Activated naive CD4-positive, alpha-beta T cell treated with anti-CD3 and anti-CD28 coated beads, Interleukin-2, amount 50 U/mL, for 24 hours (primary cell): ENCODE measurements at regions not wholly inside any gene's neighbourhood (a gene's known extent, or its start where the extent isn't known, plus 50 kb on each side); places are given as distances from the start of the nearest gene placed in this dataset.

Source experiments
- H3K27ac Mint-ChIP-seq: one replicate; pipeline ENCODE4 v1.8.0; 2021; ENCODE audit warnings: mild to moderate bottlenecking, mixed read lengths
- H3K27me3 Mint-ChIP-seq: one replicate; pipeline ENCODE4 v1.8.0; 2021; ENCODE audit warnings: mixed read lengths
- H3K36me3 Mint-ChIP-seq: one replicate; pipeline ENCODE4 v1.8.0; 2021; ENCODE audit warnings: mixed read lengths
- H3K4me1 Mint-ChIP-seq: one replicate; pipeline ENCODE4 v1.8.0; 2021; ENCODE audit warnings: mixed read lengths
- H3K4me3 Mint-ChIP-seq: one replicate; pipeline ENCODE4 v1.8.0; 2021; ENCODE audit warnings: mild to moderate bottlenecking, mixed read lengths
- H3K9me3 Mint-ChIP-seq: one replicate; pipeline ENCODE4 v1.8.0; 2021; ENCODE audit warnings: mixed read lengths

DNA sequence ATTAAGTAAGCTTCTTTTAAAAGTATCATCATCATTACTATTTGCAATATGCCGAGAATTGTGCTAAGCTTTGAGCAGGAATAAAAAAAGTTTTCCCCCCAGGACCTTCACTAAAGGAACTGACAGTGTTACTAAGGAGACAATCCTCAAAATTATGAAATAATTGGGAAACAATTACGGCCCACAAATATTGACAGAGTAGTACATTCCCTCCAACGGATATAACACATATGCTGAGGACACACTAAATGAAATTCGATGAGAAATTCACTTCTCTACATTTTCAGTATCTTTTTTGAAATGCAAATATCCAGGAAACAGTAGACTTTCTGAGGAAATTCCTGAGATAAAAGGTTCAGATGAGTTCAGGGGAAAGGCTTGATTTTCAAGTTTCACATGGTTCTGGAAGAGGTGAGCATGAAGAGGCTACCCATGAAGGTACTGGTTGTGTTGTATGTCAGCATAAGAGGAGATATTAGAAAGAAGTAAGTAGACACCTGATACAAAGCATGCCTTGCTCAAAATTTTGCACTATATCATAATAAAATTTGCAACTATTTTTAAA lies 171.2 kb upstream of the NR5A2 start:
- peaks cover 12% of the 10 kb centered on the region for H3K27me3 Mint-ChIP-seq
- H3K9me3 Mint-ChIP-seq: no peaks in the 10 kb centered on the region

DNA sequence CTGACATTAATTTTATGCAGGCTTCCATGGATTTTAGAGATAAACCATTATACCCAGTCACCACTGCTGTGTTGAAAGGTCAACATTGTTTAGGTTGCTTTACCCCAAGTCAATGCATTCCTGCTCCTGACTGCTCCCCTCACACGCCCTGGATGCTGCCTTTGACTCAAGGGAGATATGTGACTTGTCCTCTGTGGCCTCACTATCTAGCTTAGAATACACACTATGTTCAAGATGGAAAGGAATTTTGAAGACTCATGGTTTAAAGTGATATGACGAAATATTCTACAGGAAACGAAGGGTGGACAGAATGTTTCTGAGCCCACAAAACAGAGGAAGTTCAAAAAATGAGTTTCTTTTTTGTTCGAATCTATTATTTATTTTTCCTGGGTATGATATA lies 170.4 kb upstream of the NR5A2 start:
- Mint-ChIP-seq H3K27me3 (peaks cover 12% of the 10 kb centered on the region), H3K9me3 (no peaks in the 10 kb centered on the region), H3K27ac (no peak overlapping the region), H3K36me3 (no peaks in the 10 kb centered on the region), H3K4me3 (no peak overlapping the region), H3K4me1 (peaks cover 5% of the 10 kb centered on the region)

More for the DNA sequence above, 171.2 kb upstream of the NR5A2 start:
- Mint-ChIP-seq H3K4me3 (no peak overlapping the region), H3K4me1 (peaks cover 5% of the 10 kb centered on the region), H3K27ac (no peak overlapping the region), H3K36me3 (no peaks in the 10 kb centered on the region)

GRCh38 chr1:199857516-199857915 lies 170.0 kb upstream of the NR5A2 start:
- Mint-ChIP-seq H3K27me3 (peaks cover 12% of the 10 kb centered on the region), H3K36me3 (no peaks in the 10 kb centered on the region), H3K4me3 (no peak overlapping the region), H3K9me3 (no peaks in the 10 kb centered on the region), H3K27ac (no peak overlapping the region), H3K4me1 (peaks cover 5% of the 10 kb centered on the region)

DNA sequence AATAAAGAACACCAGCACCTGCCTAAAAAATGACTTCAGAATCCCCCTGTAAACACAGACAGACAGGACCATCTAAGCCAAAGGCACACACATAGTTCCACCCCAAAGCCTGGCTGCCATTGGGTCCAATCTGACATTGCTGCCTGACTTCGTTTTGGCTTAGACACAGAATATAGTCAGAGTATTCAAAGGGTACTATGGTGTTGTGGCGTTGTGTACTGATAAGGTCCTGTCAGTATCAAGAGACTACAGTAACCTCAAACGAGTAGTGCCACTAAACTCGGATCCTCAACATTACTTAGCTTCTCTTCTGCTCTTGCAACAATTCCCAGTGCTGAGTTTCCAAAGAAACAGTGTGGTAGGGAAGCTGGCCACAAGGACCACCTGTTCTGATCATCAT lies 169.3 kb upstream of the NR5A2 start:
- Mint-ChIP-seq H3K27ac (no peak overlapping the region), H3K4me1 (peaks cover 5% of the 10 kb centered on the region), H3K4me3 (no peak overlapping the region), H3K36me3 (no peaks in the 10 kb centered on the region), H3K9me3 (no peaks in the 10 kb centered on the region), H3K27me3 (peaks cover 12% of the 10 kb centered on the region)

GRCh38 chr1:199858856-199859255 lies 168.7 kb upstream of the NR5A2 start:
- Mint-ChIP-seq H3K4me1 (peaks cover 5% of the 10 kb centered on the region), H3K4me3 (no peak overlapping the region), H3K27ac (no peak overlapping the region), H3K36me3 (no peaks in the 10 kb centered on the region), H3K9me3 (no peaks in the 10 kb centered on the region), H3K27me3 (peaks cover 12% of the 10 kb centered on the region)

DNA sequence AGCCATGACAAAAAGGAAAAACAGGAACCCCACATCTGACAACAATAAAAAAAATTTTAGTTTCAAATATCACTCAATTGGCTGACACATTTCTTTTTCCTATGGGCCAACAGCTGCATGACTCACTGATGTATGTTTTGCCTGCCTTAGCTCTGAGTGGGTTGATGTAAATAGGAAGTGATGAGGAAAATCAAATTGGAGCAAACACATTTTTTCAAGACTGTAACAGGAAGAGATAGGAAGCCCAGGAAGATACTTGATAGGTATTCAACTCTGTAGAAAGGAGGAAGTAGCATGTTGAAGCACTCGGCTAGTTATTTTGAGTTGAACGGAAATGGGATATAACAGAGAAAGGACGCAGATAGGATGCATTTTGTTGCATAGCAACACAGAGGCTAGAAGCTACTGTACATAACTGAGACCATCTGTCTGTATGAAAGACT lies 168.0 kb upstream of the NR5A2 start:
- Mint-ChIP-seq H3K4me3 (no peak overlapping the region), H3K27ac (no peak overlapping the region), H3K4me1 (peaks cover 5% of the 10 kb centered on the region), H3K36me3 (no peaks in the 10 kb centered on the region), H3K27me3 (peaks cover 12% of the 10 kb centered on the region), H3K9me3 (no peaks in the 10 kb centered on the region)

- H3K4me3 Mint-ChIP-seq: no peak overlapping the region
- no peaks in the 10 kb centered on the region for H3K9me3 Mint-ChIP-seq
- no peak overlapping the region for H3K27ac Mint-ChIP-seq
- peaks cover 5% of the 10 kb centered on the region for H3K4me1 Mint-ChIP-seq
- peaks cover 14% of the 10 kb centered on the region for H3K27me3 Mint-ChIP-seq
- no peaks in the 10 kb centered on the region for H3K36me3 Mint-ChIP-seq
These were observed 166.3 kb upstream of the NR5A2 start for GRCh38 chr1:199861020-199861795.

DNA sequence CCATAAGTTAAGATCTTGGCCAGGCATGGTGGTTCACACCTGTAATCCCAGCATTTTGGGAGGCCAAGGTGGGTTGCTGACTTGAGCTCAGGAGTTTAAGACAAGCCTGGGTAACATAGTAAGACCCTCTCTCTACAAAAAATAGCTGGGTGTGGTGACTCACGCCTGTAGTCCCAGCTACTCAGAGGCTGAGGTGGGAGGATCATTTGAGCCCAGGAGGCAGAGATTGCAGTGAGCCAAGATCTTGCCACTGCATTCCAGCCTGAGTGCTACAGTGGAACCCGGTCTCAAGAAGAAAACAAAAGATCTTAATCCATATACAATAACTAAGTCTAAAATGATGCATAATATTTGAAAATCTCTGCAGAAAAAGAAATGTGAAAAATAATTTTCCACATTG lies 165.5 kb upstream of the NR5A2 start:
- no peak overlapping the region for H3K27ac Mint-ChIP-seq
- H3K36me3 Mint-ChIP-seq: no peaks in the 10 kb centered on the region
- H3K4me1 Mint-ChIP-seq: peaks cover 5% of the 10 kb centered on the region
- peaks cover 11% of the 10 kb centered on the region for H3K27me3 Mint-ChIP-seq
- no peaks in the 10 kb centered on the region for H3K9me3 Mint-ChIP-seq
- H3K4me3 Mint-ChIP-seq: no peak overlapping the region

GRCh38 chr1:199866210-199866617 lies 161.3 kb upstream of the NR5A2 start:
- Mint-ChIP-seq H3K4me3 (no peak overlapping the region), H3K9me3 (no peaks in the 10 kb centered on the region), H3K4me1 (no peaks in the 10 kb centered on the region), H3K36me3 (no peaks in the 10 kb centered on the region), H3K27ac (no peak overlapping the region), H3K27me3 (peaks cover 3% of the 10 kb centered on the region)

DNA sequence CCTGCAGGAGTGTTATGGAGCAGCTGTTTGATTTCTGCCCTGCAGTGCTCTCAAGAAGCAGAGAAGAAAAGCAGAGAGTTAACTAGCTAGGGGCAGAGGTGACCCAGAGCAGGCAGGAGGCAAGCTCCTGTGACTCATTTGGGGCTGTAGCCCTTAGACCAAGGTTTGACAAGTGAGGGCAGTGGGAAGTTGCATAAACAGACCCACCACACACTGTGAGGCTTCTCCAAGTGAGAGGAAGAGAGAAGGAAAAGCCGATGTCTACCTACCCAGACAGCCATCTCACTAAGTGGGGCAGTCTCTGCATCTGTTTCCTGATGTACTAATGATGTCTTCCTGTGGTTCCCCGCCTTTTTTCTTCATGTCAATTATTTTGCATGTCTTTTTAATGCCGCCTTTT lies 159.9 kb upstream of the NR5A2 start:
- Mint-ChIP-seq H3K27ac (no peak overlapping the region), H3K4me3 (no peak overlapping the region), H3K4me1 (no peaks in the 10 kb centered on the region), H3K27me3 (peaks cover 3% of the 10 kb centered on the region), H3K36me3 (no peaks in the 10 kb centered on the region), H3K9me3 (no peaks in the 10 kb centered on the region)

DNA sequence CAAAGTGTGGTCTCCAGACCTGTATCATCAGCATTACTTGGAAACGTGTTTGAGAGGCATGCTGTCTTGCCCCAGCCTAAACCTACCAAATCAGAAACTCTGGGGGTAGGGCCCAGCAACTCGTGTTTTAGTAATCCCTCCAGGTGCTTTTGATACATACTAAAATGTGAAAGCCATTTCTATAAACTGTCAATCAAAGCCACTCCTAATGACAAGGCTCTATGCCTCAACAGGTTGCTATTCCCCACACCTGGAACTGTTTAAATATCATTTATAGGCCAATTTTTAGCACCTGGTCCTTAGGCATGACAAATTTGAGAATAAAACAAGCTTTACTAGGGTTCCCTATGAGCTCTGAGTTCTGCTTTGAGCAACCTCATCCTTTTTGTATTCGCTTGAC lies 158.7 kb upstream of the NR5A2 start:
- H3K9me3 Mint-ChIP-seq: no peaks in the 10 kb centered on the region
- peaks cover 3% of the 10 kb centered on the region for H3K27me3 Mint-ChIP-seq
- no peaks in the 10 kb centered on the region for H3K4me1 Mint-ChIP-seq
- H3K27ac Mint-ChIP-seq: no peak overlapping the region
- no peaks in the 10 kb centered on the region for H3K36me3 Mint-ChIP-seq
- no peak overlapping the region for H3K4me3 Mint-ChIP-seq

DNA sequence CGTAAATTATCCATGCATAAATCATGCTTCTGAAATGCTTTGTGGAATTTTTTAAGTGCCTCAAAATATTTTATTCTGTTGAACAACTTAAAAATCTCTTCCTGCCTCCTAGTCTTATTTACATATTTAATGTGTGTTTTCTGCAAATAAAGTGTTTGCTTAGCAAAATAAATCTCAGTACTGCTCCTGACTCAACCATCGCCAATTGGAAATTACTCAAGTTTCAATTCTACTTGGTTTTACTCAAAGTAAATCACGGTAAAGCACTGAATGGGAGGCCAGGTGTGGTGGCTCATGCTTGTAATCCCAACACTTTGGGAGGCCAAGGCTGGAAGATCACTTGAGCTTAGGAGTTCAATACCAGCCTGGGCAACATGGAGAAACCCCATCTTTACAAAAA lies 152.2 kb upstream of the NR5A2 start:
- no peaks in the 10 kb centered on the region for H3K4me1 Mint-ChIP-seq
- peaks cover 5% of the 10 kb centered on the region for H3K27me3 Mint-ChIP-seq
- no peak overlapping the region for H3K4me3 Mint-ChIP-seq
- no peaks in the 10 kb centered on the region for H3K9me3 Mint-ChIP-seq
- H3K27ac Mint-ChIP-seq: no peak overlapping the region
- H3K36me3 Mint-ChIP-seq: no peaks in the 10 kb centered on the region

DNA sequence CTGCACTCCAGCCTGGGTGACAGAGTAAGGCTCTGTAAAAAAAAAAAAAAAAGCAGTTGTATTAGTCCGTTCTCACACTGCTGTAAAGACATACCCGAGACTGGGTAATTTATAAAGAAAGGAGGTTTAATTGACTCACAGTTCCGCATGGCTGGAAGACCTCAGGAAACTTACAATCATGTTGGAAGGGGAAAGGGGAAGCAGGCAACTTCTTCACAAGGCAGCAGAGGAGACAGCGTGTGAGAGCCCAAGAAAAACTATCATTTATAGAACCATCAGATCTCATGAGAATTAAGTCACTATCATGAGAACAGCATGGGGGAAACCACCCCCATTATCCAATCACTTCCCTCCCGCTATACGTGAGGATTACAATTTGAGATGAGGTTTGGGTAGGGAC lies 151.7 kb upstream of the NR5A2 start:
- no peaks in the 10 kb centered on the region for H3K4me1 Mint-ChIP-seq
- H3K27me3 Mint-ChIP-seq: peaks cover 5% of the 10 kb centered on the region
- no peak overlapping the region for H3K4me3 Mint-ChIP-seq
- H3K27ac Mint-ChIP-seq: no peak overlapping the region
- H3K36me3 Mint-ChIP-seq: no peaks in the 10 kb centered on the region
- no peaks in the 10 kb centered on the region for H3K9me3 Mint-ChIP-seq

GRCh38 chr1:199877526-199878384 lies 149.8 kb upstream of the NR5A2 start:
- H3K4me1 Mint-ChIP-seq: no peaks in the 10 kb centered on the region
- H3K27ac Mint-ChIP-seq: no peak overlapping the region
- no peak overlapping the region for H3K4me3 Mint-ChIP-seq
- H3K9me3 Mint-ChIP-seq: no peaks in the 10 kb centered on the region
- no peaks in the 10 kb centered on the region for H3K36me3 Mint-ChIP-seq
- H3K27me3 Mint-ChIP-seq: peaks cover 4% of the 10 kb centered on the region

DNA sequence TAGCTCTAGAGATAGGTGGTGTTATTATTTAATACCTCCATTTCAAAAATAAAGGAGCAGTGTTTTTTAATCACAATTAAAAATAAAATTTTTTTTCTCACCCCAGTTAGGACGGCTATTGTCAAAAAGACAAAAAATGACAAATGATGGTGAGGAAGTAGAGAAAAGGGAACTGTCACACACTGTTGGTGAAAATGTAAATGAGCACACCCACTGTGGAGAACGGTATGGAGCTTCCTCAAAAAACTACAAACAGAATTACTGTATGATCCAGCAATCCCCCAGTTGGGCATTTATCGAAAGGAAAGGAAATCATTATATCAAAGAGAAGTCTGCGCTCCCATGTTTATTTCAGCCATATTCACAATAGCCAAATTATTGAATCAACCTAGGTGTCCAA lies 148.7 kb upstream of the NR5A2 start:
- no peaks in the 10 kb centered on the region for H3K36me3 Mint-ChIP-seq
- no peaks in the 10 kb centered on the region for H3K9me3 Mint-ChIP-seq
- no peaks in the 10 kb centered on the region for H3K4me1 Mint-ChIP-seq
- no peak overlapping the region for H3K4me3 Mint-ChIP-seq
- H3K27ac Mint-ChIP-seq: no peak overlapping the region
- H3K27me3 Mint-ChIP-seq: peaks cover 4% of the 10 kb centered on the region

GRCh38 chr1:199898654-199899053 lies 128.9 kb upstream of the NR5A2 start:
- no peak overlapping the region for H3K4me3 Mint-ChIP-seq
- no peak overlapping the region for H3K27ac Mint-ChIP-seq

More at GRCh38 chr1:199898654-199899053, 128.9 kb upstream of the NR5A2 start:
- Mint-ChIP-seq H3K27me3 (peaks cover 8% of the 10 kb centered on the region), H3K36me3 (no peaks in the 10 kb centered on the region), H3K9me3 (no peaks in the 10 kb centered on the region), H3K4me1 (no peaks in the 10 kb centered on the region)
